GM21619 (cell line): ENCODE measurements at regions not wholly inside any gene's neighbourhood (a gene's known extent, or its start where the extent isn't known, plus 50 kb on each side); places are given as distances from the start of the nearest gene placed in this dataset.
"Not testable (repeated sequence)": the region's sequence is repeated elsewhere in the genome, so short reads cannot be mapped to it uniquely, and the experiment has no call there.

Source experiments
- ATAC-seq: cut with Tn5 transposase; IDR thresholded peaks from one replicate; pipeline ENCODE4 v1.9.1; 2021; ENCODE audit not compliant: unreplicated experiment

DNA sequence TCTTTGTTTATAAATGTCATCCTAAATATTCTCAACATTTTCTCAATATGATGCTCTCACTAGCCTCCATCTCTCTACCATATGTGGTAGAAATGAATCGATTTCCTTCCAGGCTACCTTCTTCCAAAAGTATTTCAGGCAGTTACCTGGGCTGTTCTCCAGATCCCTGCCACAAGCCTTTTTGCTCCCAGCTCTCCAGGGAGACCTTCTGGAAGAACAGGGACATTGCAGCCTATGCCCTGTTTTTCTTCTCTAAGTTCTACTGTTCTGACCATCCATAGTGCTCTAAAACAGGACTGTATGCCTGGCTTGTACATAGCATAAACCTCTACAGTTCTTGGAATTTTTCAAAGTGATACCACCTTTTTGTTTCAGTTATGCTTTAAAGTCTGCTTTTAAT, 552.8 kb downstream of the ANKRD7 start:
- ATAC-seq, result no peak

DNA sequence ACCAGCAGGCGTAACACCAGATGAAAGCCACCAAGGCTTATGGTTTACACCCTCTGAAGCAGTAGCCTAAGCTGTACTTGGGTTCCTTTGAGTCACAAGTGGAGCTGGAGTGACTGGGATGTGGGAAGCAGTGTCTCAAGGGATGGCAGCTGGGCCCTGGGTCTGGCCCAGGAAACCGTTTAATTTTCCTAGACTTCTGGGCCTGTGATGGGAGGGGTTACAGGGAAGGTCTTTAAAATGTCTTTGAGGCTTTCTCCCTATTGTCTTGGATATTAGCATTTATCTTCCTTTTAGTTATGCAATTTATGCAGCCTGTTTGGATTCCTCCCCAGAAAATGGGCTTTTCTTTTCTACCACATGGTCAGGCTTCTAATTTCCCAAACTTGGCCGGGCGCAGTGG, 568.2 kb downstream of the ANKRD7 start:
- no peak for ATAC-seq

DNA sequence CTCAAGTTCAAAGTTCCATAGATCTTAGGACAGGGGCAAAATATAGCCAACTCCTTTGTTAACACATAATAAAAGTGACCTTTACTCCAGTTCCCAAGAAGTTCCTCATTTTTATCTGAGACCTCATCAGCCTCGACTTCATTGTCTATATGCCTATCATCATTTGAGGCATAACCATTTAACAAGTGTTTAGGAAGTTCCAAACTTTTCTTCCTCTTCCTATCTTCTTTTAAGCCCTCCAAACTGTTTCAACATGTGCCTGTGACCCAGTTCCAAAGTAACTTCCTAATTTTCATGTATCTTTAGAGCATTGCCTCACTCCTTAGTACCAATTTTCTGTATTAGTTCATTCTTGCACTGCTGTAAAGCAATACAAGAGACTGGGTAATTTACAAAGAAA, 569.1 kb downstream of the ANKRD7 start:
- no peak for ATAC-seq

DNA sequence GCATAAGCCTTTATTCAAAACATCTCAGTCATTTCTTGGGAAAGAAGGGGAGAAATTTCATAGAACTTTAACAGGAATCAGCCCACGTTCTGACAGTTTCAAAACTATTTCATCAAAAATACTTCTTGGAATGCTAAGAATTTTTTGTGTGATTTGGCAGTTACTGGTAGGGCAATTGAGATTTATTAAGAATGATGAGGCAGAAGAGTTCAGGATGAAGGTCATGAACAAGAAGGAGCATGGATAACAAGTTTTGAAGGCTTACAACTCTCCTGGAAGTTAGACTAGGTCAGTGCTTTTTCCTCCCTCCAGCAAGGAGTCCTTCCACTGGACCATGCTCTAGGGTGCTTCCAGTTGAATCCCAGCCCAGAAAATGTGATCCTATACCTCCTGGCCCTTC, 569.9 kb downstream of the ANKRD7 start:
- ATAC-seq, result no peak

DNA sequence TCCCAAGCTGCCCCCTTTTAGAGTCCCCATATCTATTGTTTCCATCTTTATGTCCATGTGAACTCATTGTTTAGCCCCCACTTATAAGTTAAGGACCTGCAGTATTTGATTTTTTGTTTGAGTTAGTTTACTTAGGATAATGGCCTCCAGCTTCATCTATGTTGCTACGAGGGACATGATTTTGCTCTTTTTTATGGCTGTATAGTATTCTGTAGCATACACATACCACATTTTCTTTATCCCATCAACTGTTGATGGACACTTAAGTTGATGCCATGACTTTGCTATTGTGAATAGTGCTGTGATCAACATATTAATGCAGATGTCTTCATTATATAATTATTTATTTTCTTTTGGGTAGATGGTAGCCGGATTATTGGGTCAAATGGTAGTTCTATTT, 576.9 kb downstream of the ANKRD7 start:
- no peak for ATAC-seq

DNA sequence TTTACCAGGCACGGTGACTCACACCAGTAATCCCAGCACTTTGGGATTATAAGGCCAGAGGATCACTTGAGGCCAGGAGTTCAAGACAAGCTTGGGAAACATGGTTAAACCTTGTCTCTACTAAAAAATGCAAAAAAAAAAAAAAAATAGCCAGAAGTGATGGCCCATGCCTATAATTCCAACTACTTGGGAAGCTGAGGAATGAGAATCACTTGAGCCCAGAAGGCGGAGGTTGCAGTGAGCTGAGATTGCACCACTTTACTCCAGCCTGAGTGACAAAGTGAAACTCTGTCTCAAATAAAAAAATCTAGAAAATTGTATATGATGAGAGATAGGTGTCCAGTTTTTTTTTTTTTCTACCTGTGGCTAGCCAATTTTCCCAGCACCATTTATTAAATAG, 578.2 kb downstream of the ANKRD7 start:
- no peak for ATAC-seq

DNA sequence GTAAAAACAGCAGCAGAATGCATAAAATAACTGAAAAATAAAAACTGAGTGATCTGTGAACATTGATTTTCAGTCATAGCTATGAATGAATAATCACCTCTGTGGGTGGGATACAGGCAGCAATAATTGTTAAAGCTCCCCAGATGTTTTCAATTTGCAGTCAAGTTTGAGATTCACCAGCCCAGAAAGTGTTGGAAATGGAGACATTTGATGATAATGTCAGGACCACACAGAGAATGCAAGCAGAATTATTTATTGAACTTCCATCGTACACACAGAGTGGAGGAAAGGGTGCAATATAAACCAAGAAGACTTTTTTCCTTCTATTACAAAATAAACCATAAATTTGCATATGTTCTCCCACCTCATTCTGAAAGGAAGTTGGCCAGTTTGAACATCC, 601.7 kb downstream of the ANKRD7 start:
- no peak for ATAC-seq

DNA sequence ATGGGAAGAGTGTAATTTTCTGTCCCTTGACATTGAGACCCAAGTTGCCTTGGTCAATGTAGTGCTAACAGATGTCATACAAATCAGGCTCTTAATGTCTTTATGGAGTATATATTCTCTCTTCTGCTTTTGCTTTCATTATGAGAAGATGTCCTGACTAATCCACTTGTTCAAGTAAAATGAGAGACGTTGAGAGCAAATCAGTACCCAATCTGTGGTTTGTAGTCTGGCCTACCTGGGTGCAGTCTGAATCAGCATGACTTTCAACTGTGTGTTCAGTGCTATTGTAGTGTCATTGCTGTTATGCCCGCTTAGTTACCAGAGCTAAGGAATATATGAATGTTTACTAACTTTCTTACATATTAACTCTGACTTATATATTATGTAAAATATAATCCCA, 612.4 kb downstream of the ANKRD7 start:
- ATAC-seq, result peak; percentile 99

DNA sequence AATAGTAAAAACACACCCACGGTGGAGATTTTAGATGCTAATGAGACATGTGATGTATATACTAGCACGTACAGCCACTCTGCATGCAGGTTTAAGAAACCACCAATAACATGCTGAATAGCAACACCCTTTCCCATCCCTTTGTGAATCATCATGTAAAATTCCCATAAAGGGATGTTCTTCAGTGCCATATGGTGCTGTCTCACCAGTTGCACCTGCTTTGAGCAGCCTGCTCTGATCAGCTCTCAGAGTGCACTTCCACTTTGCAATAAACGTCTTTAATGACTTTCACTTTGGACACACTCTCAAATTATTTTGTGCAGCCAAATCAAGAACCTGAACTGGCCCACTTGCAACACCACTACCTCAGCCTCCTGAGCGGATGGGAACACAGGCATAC, 615.0 kb downstream of the ANKRD7 start:
- no peak for ATAC-seq

DNA sequence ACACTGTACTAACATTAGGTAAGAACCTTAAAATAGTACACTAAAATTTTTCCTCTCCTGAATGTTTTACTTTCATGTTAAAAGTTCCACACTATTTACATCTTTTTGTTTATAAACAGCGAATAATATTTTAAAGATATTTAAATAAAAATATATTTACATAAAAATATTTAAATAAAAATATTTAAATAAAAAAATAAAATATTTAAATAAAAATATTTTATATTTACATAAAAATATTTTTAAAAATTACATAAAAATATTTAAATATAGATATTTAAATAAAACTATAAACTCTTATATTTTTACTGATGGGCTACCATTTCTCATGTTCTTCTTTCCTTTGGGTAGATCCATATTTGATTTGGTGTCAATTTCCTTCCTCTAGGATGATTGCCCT, 619.0 kb downstream of the ANKRD7 start:
- no peak for ATAC-seq

DNA sequence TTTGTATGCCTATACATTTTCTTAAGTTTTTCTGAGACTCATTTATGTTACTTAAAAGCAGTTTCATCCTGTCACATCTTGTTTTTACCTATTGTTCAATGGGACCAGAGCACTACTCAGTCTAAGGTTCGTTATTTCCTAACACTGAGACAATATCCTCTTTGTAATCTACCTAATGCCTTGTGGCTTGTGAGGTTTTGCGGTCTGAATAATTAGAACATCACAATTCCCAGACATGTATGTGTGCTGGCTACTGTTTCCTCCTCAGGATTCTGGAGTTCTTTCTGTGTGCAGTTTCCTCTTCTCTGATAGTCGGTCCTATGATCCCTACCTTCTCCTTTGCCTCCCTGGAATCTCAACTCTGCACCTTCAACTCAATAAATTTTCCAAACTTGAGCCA, 620.2 kb downstream of the ANKRD7 start:
- ATAC-seq, result no peak

DNA sequence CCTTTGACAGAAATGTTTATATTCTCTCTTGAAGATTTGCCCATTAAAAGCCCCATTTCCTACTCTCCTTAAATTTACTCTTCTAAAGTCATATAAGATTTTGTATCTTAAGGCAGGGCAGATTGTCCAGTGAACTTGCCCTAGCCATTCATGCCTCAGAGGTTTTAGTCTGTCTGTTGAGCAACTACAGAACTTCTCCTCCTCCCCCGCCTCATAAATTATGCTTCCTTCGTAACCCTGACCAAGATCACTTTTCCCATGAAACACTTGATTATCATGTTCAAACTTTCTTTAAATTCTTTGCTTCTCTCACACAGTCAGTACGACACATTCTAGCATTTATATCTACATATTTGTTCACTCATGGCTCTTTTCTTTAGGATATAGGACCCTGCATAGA, 621.3 kb downstream of the ANKRD7 start:
- ATAC-seq, result no peak

DNA sequence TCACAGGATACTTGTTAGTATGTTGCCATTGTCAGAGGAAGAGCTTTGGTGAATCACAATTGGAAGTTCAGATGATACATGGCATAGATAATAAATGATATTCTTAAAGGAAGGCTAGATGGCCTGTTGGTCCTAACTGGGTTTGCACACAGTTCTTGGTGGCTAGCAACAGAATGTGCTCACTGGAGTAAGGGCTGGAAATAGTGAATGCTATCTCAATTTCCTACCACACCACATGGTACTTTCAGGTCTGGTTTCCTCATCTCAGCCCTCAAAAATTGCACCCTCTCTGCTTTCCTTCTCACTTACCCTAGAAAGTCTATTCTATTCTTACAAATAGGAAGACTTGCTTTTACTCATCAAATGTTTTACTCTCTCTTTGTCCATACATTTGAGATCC, 622.5 kb downstream of the ANKRD7 start:
- ATAC-seq, result no peak

DNA sequence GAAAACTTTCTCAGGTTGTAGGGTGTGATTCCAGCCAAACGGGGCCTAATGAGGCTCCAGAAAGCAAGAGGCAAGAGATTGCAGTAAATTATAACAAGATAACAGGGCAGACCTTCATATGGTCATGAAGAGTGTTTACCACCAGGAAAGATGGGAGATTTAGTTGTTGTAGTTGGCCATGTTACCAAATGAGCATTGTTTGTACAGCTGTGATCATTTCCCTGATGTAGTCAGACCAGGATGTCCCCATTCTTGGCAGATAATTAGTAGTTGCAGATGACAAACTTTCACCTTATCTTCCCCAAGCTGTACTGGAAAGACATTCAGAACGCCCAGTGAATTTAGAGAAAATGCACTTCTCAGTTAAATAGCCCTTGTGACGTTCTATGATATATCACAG, 630.8 kb downstream of the ANKRD7 start:
- no peak for ATAC-seq

DNA sequence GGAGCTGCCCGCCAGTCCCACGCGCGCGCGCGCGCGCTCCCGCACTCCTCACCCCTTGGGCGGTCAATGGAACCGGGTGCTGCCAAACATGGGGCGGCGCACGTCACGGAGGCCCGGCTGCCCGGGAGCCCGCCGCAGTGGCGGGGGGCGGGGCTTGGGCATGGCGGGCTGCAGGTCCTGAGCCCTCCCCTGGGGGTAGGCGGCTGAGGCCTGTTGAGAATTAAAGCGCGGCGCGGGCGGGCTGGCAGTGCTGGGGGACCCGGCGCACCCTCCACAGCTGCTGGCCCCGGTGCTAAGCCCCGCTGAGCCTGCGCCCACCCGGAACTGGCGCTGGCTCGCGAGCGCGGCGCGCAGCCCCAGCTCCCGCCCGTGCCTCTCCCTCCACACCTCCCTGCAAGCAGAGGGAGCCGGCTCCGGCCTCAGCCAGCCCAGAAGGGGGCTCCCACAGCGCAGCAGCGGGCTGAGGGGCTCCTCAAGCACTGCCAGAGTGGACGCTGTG, 634.2 kb downstream of the ANKRD7 start:
- ATAC-seq, result no peak

DNA sequence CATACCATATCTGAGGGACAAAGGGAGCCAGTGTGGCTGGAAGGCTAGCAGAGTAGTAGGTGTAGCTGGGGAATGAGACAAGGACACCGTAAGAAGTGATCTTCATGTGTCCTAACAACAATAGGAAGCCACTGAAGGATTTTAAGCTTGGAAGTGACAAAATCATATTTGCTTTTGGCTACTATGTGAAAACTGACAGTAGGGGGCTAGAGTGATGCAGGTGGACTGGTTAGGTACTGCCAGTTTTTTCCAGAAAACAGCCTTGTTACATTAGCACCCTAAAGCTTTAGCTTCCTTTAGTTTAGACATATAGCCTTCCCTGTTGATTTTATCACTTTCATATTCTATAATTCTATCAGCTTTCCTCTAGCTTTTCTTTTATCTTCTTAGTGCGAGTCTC, 637.1 kb downstream of the ANKRD7 start:
- no peak for ATAC-seq

DNA sequence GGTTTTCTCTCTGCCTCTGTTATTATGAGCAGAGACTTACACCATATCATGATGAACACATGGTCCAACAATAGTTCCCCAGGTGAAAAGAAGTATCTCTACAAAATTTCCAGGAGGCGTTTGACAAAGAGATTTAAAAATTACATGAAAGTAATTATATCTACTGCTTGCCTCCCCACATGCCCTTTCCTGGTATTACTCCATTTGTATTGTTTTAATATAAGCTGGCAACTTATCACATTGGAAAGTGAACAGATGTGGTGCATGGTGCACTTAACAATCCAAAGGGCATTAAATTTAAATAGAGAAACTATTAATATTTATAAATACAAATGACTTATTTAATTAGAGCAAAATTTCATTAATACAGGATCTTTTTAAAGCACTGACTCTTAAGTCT, 638.2 kb downstream of the ANKRD7 start:
- no peak for ATAC-seq

DNA sequence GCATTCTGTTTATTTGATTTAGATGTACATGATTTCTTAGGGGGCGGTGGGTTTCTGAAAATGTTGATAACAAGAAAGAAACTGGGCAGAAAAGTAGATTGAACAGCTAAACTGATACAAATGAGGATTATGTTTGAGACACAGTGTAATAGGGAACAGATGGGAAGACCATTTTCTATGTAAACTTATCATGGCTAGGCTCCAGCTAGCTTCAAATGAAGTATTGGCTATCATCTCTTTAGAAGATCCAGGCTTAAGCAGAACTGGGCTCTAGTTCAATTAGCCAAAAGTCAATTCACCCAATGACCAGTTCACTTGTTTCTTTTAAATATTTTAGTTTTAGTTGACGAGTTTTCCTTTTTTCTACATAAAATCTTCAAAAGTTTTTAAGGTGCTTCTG, 639.5 kb downstream of the ANKRD7 start:
- no peak for ATAC-seq

DNA sequence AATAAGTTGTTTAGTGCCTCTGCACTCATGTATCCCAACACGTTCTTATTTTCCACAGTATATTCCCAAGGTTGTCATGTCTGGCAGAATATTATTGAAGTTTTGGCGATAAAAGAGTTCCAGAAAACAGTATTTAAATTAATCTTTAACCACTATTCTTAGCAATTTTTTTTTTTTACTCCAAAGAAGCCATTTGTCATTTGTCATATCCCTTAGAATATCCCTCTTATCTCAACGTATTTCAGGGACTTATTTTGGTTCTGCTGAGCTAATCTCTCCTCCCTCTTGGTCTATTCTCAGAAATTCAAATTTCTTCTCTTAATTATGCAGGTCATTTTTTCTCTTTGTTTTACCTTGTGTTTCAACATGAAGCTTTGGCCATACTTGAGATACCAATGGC, 643.4 kb downstream of the ANKRD7 start:
- ATAC-seq, result no peak

DNA sequence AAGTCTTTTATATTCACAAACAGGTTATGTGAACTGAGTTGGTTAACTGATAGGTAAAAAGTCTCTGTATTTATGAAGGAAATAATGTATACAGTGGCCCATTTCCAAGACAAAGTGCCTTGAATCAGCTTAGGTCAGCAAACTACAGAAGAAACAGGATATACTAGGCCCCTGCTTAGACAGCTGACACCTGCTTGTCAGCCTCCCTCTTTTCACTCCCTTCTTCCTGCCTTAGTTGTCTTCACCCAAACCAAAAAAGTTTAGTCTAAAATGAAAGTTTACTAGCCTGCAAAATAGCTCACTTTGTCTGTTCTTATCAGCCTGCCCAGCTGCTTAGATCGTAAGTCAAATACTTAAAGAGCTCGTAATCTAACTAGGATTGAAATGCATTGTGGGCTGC, 644.6 kb downstream of the ANKRD7 start:
- not testable (repeated sequence) for ATAC-seq

DNA sequence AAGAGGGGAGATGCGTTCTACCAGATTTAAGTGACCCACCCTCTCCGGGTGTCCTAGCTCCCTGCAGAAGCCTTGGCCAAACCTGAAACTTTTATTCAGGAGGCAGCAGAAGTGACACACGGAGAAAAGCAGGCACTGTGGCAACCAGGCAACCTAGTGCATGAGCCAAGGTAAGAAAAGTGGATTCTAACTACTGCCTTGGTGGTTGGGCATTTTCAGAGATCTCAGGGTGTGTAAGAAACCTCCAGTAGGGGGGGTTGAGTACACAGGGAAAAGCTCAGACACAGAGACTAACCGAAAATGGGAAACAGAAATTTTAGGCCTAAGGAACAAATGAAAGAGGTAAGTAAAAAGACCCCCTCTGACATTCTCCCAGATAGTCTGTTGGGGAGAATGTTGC, 645.7 kb downstream of the ANKRD7 start:
- ATAC-seq, result no peak

DNA sequence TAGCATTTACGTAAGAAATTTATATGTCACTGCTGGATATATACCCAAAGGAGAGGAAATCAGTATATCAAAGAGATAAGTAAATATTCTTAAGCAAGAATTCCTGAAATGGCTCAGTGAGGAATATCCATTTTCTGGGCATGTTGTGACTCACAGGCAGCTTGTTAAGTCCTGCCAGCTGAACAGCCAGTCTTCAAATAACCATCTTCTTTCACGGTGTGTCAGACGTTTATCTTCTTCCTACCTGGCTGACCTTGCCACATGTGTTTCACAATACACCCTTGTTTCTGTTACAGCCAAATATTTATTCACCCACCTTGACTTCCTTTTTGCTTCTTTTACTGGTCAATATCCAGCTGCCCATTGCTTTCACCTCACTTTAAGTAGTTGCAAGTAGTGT, 648.1 kb downstream of the ANKRD7 start:
- no peak for ATAC-seq

DNA sequence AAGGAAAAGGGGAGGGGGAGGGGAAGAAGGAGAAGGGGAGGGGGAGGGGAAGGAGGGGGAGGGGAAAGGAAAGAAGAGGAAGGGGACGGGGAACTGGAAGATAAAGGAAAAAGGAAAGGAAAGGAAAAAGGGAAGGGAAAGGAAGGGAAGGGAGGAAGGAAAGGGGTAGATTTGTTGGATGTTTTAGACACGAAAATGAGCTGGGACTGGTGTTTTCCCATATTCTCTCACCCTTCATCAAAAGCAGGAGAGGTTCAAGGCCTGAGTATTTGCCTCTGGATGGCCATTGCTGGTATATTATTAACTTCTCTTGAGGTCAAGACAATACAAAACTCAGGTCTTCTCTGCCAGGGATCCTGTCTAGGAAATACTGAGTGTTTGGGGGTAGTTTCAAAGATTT, 652.7 kb downstream of the ANKRD7 start:
- ATAC-seq, result no peak

DNA sequence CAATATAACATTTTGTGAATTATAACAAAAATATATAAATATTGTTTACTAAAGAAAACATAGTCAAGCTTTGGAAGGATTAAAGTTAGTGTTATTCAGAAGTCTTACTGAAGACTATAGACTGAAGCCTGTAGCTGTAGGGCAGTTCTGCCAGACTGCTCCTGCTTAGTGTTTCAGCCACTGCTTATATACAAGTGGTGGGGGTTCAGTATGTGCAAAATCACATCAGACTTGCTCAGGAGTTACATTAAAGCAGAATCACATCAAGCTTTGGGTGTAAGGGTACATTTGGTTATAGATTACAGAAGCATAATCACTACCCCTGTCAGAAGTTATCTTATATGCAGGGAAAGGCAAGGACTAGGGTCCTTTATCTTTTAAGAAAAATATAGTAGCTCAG, 653.8 kb downstream of the ANKRD7 start:
- ATAC-seq, result no peak
